GM23248 (cell line): ENCODE measurements at regions not wholly inside any gene's neighbourhood (a gene's known extent, or its start where the extent isn't known, plus 50 kb on each side); places are given as distances from the start of the nearest gene placed in this dataset.
A peak's percentile ranks its signal among the peaks of the same experiment; 100 is the strongest.

Experiments
- DNase-seq: peaks from one replicate; pipeline ENCODE4 v3.0.0-alpha.2; 2015
- H2AFZ ChIP-seq: fragments of 200-600 bp; sonication (generic); 2 replicates; pipeline ENCODE4 v1.6.1; 2016; ENCODE audit warnings: antibody characterized with exemption
- H3F3A ChIP-seq: fragments of 200-600 bp; sonication (generic); 2 replicates; pipeline ENCODE4 v1.6.1; 2016; ENCODE audit warnings: mild to moderate bottlenecking, antibody characterized with exemption, mixed run types; ENCODE audit not compliant: insufficient read depth
- H3K27ac ChIP-seq: fragments of 200-600 bp; sonication (generic); 2 replicates; pipeline ENCODE4 v1.5.1; 2016; ENCODE audit warnings: mild to moderate bottlenecking
- H3K27me3 ChIP-seq: fragments of 200-600 bp; sonication (generic); replicated peaks from 2 replicates; pipeline ENCODE4 v1.6.1; 2016; ENCODE audit warnings: mild to moderate bottlenecking; ENCODE audit not compliant: insufficient read depth
- H3K36me3 ChIP-seq: fragments of 200-600 bp; sonication (generic); 2 replicates; pipeline ENCODE4 v1.6.1; 2016; ENCODE audit warnings: low read depth, mild to moderate bottlenecking
- H3K4me1 ChIP-seq: fragments of 200-600 bp; sonication (generic); 2 replicates; pipeline ENCODE4 v1.6.1; 2016; ENCODE audit warnings: mild to moderate bottlenecking; ENCODE audit not compliant: insufficient read depth
- H3K4me2 ChIP-seq: fragments of 200-600 bp; sonication (generic); one replicate; pipeline ENCODE4 v1.6.1; 2016; ENCODE audit warnings: mild to moderate bottlenecking; ENCODE audit not compliant: unreplicated experiment
- H3K4me3 ChIP-seq: fragments of 200-600 bp; sonication (generic); 2 replicates; pipeline ENCODE4 v1.5.1; 2016; ENCODE audit warnings: mild to moderate bottlenecking
- H3K79me2 ChIP-seq: fragments of 200-600 bp; sonication (generic); 2 replicates; pipeline ENCODE4 v1.6.1; 2016; ENCODE audit warnings: mild to moderate bottlenecking; ENCODE audit not compliant: insufficient read depth
- H3K9ac ChIP-seq: fragments of 200-600 bp; sonication (generic); 2 replicates; pipeline ENCODE4 v1.6.1; 2016; ENCODE audit warnings: mild to moderate bottlenecking
- H3K9me2 ChIP-seq: fragments of 200-600 bp; sonication (generic); 2 replicates; pipeline ENCODE4 v1.6.1; 2016; ENCODE audit warnings: mixed run types, mild to moderate bottlenecking, moderate library complexity; ENCODE audit not compliant: insufficient read depth
- H3K9me3 ChIP-seq: fragments of 200-600 bp; sonication (generic); one replicate; pipeline ENCODE4 v1.6.1; 2017; ENCODE audit warnings: low read depth
- H4K20me1 ChIP-seq: fragments of 200-600 bp; sonication (generic); 2 replicates; pipeline ENCODE4 v1.6.0; 2016; ENCODE audit not compliant: insufficient read depth
- EZH2 ChIP-seq: fragments of 200-600 bp; sonication (generic); IDR thresholded peaks from 2 replicates; pipeline ENCODE4 v1.6.1; 2018; ENCODE audit warnings: antibody characterized with exemption, mild to moderate bottlenecking; ENCODE audit not compliant: insufficient read depth, poor library complexity, severe bottlenecking
- EZH2phosphoT487 ChIP-seq: fragments of 200-600 bp; sonication (generic); IDR thresholded peaks from 2 replicates; pipeline ENCODE4 v1.6.1; 2018; ENCODE audit warnings: antibody characterized with exemption, moderate library complexity, mild to moderate bottlenecking, low read depth; ENCODE audit not compliant: insufficient read depth
- WGBS, 2 experiments: methylation state at CpG; one replicate each; pipeline ENCODE4 v1.1.6; 2015 to 2017; ENCODE audit warnings: low lambda C conversion rate in 2 of 2, low coverage in 1 of 2; ENCODE audit errors: missing lambda C conversion rate in 2 of 2; 5-methylcytosine and 5-hydroxymethylcytosine counted together
- in situ Hi-C: fragments of 300-500 bp; cut with MboI; formaldehyde crosslinking; loops from 2 replicates; pipeline ENCODE4 v1.15.0; 2020

DNA sequence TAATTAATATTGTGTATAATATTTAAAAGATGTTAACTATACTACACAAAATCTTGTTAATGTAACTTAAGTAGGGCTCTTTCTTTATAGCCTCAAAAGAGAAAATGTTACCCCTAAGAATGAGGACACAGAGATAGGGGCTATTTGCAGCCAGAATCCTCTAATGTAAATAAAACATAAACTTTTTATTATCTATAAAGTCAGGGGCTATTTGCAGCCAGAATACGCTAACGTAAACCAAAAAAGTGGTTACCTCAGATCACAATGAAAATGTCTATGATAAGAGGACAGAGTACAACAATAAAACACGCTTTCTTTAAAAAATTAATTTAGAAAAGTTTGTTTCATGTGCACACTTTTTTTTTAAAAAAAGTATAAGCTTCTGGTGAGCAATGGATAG, 229.9 kb upstream of the PITX2 start:
- Histone ChIP-seq H3K9ac (no peak overlapping the region), H3K4me1 (peaks cover 16% of the 10 kb centered on the region), H3K79me2 (no peaks in the 10 kb centered on the region), H3F3A (peaks cover 9% of the 10 kb centered on the region), H3K9me3 (no peaks in the 10 kb centered on the region), H3K27me3 (peaks cover 43% of the 10 kb centered on the region), H2AFZ (no peak overlapping the region), H3K4me3 (no peak overlapping the region), H3K27ac (no peak overlapping the region), H3K36me3 (no peaks in the 10 kb centered on the region), H3K4me2 (no peak overlapping the region), H3K9me2 (no peaks in the 10 kb centered on the region), H4K20me1 (no peaks in the 10 kb centered on the region)
- in situ Hi-C loops, result no loop called here
- no peak for TF ChIP-seq EZH2phosphoT487
- no peak for TF ChIP-seq EZH2
- no peak for DNase-seq
- WGBS, 2 experiments, result 97 to 99% methylated on average over 3 of the region's 3 CpGs

DNA sequence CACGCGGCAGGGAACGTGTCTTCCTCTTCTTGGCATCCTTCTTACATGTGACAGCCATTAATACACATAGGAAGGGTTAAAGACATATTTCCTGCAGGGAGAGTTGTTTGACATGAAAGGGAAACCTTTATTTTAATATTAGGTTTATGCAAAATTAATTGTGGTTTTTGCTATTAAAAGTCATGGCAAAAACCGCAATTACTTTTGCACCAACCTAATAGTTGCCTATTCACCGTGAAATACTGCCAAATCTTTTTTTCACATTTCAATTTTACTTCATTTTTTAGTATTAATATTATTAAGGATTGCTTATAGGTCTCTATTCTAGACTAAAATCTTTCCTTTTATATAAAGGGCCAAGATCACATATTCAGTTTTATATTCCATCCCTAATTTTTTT, 230.4 kb upstream of the PITX2 start:
- Histone ChIP-seq H3K4me2 (no peak overlapping the region), H3K9ac (no peak overlapping the region), H3K79me2 (no peaks in the 10 kb centered on the region), H3K9me2 (no peaks in the 10 kb centered on the region), H3F3A (peaks cover 9% of the 10 kb centered on the region), H2AFZ (no peak overlapping the region), H3K9me3 (no peaks in the 10 kb centered on the region), H3K27ac (no peak overlapping the region), H3K27me3 (peaks cover 43% of the 10 kb centered on the region), H3K4me3 (no peak overlapping the region), H4K20me1 (no peaks in the 10 kb centered on the region), H3K4me1 (peaks cover 16% of the 10 kb centered on the region), H3K36me3 (no peaks in the 10 kb centered on the region)
- in situ Hi-C loops, result no loop called here
- TF ChIP-seq EZH2 (no peak), EZH2phosphoT487 (no peak)
- DNase-seq, result no peak
- WGBS, 2 experiments, result 98% methylated on average over 5 of the region's 5 CpGs

DNA sequence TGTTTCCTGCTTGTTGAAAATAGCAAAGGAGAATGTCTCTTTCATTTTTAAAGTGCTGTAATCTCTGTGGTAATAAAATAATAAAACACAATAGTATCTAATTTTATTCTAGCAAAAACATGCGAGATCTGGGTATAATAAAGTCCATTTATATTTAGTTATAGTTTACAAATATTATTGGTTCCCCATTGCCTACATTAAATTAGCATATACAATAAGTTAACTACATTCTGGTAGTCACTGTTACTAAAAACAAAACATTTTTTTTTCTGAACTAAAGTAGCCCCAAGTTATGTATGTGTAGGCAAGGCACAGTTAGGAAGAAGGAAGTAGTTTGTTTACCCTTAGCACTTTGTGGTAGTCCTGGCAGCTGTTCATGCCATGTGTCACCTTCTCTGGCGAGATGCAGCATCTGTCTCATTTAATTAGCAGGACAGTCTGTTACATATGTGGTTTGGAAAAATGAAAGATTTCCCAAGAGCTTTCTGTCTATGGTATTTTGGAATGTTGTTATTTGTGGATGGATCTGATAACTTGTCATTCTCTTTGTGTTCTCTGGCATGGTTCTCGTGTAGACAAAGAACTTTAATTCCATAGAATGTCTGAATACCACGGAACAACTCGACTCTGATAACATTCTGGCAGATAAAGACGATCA, 231.3 kb upstream of the PITX2 start:
- 16 to 18% methylated on average over 6 of the region's 6 CpGs for WGBS, 2 experiments
- Histone ChIP-seq H3K9me2 (no peaks in the 10 kb centered on the region), H3K9ac (no peak overlapping the region), H3K4me2 (peak overlapping the region; percentile 24), H4K20me1 (no peaks in the 10 kb centered on the region), H2AFZ (no peak overlapping the region), H3K79me2 (no peaks in the 10 kb centered on the region), H3K27me3 (peaks cover 47% of the 10 kb centered on the region), H3F3A (peaks cover 9% of the 10 kb centered on the region), H3K27ac (no peak overlapping the region; the same call in 1 of the 2 replicates), H3K9me3 (no peaks in the 10 kb centered on the region), H3K4me3 (peak overlapping the region; percentile 22; the same call in 1 of the 2 replicates), H3K4me1 (peaks cover 16% of the 10 kb centered on the region), H3K36me3 (no peaks in the 10 kb centered on the region)
- TF ChIP-seq EZH2 (no peak), EZH2phosphoT487 (peak; percentile 83; the same call in 1 of the 2 replicates)
- in situ Hi-C loops, result no loop called here
- peak; percentile 90 for DNase-seq

DNA sequence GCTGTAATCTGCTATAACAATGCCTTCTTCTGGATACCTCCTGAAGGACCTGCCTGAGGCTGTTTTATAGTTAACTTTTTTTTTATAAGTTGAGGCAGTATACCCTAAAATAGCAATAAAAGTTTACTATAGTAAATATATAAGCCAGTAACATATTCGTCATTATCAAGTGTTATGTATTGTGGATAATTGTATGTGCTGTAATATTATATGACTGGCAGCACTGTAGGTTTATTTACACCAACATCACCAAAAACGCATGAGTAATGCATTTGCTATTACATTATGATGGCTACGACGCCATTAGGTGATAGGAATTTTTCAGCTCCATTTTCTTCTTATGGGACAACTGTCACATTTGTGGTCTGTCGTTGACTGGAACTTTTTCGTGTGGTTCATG, 237.2 kb upstream of the PITX2 start:
- H3K4me3 ChIP-seq, result no peak overlapping the region
- H3K36me3 ChIP-seq, result no peaks in the 10 kb centered on the region
- H3F3A ChIP-seq, result no peaks in the 10 kb centered on the region
- no peak for DNase-seq
- in situ Hi-C loops, result no loop called here
- no peaks in the 10 kb centered on the region for H4K20me1 ChIP-seq
- no peak overlapping the region for H2AFZ ChIP-seq
- TF ChIP-seq EZH2, result no peak
- TF ChIP-seq EZH2phosphoT487, result no peak
- H3K9me2 ChIP-seq, result no peaks in the 10 kb centered on the region
- peaks cover 35% of the 10 kb centered on the region for H3K27me3 ChIP-seq
- no peaks in the 10 kb centered on the region for H3K9me3 ChIP-seq
- no peak overlapping the region for H3K27ac ChIP-seq
- 80 to 83% methylated on average over 6 of the region's 6 CpGs for WGBS, 2 experiments
- no peak overlapping the region for H3K9ac ChIP-seq
- H3K4me2 ChIP-seq, result no peak overlapping the region
- no peaks in the 10 kb centered on the region for H3K79me2 ChIP-seq
- H3K4me1 ChIP-seq, result peaks cover 2% of the 10 kb centered on the region
